HK-2 (cell line): ENCODE measurements at regions not wholly inside any gene's neighbourhood (a gene's known extent, or its start where the extent isn't known, plus 50 kb on each side); places are given as distances from the start of the nearest gene placed in this dataset.

Source experiments
- DNase-seq: peaks from one replicate; pipeline ENCODE4 v3.0.0-alpha.2; 2018; ENCODE audit not compliant: unreplicated experiment

DNA sequence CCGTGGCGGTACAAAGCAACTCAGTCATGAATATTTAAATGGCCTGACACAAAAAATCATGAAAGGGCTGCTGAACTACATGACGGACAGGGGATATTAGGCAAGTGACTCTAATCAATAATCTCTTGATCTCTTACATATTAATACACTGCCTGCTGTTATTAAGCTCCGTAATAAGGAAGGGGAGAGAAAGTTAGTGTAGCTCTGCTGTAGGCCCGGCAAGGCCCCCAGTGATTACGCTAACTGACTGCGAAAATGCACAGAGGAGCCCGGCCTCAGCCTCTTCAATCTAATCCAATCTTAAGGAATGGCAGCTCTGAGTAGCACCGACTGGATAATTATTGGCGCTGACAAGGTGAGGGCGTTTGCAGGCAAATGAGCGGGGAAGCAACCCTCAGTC is 583.5 kb upstream of the MKI67 start:
- DNase-seq, result no peak

DNA sequence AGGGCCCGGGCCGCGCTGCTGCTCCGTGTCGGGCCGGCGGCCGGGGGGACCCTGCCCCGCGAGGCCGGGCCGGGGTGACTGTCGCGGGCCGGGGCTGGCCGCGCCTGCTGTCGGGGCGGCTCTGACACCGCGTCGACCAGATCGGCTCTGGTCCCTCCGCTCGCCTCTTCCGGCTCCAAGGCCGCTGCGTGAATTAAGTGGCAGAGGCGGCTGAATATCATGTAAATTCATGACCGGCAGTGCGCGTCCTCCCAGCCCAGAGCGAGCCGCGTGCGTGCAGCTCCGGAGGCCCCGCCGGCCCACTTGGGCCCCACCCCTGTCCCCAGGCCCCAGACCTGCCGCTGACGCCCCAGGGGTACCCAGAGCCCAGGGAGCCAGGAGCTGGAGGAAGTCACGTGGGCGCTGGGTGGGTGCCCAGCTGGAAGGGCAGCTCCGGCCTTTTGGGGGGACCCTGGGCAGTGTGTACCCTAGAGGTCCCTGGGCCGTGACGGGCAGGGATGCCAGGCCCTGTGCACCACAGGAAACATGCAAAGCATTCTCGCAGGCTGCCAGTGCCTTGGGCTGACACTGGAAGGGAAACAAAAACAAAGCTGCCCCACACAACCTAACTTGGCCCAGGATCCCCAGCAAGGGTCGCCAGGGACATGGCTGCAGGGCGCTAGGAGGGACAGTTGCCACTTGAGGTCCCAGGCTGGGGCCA is 584.0 kb upstream of the MKI67 start:
- DNase-seq, result no peak

DNA sequence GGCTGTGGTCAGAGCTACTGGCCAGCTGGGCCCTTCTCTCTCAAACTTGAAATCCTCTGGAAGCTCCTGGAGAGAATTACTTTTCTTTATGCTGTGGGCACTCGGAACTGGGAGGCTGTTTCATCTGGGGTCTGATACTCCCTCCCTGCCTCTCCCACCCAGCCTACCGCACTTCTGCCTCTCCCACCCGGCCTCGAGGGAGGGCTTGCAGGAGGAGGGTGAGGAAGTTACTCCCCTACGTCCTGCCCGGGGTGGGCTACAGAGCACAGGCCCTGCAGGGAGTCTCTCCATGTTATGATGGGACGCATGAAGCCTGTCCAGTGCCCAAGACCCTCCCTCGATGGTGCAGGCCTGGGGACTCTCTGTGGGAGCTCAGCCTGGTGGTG is 584.6 kb upstream of the MKI67 start:
- no peak for DNase-seq

DNA sequence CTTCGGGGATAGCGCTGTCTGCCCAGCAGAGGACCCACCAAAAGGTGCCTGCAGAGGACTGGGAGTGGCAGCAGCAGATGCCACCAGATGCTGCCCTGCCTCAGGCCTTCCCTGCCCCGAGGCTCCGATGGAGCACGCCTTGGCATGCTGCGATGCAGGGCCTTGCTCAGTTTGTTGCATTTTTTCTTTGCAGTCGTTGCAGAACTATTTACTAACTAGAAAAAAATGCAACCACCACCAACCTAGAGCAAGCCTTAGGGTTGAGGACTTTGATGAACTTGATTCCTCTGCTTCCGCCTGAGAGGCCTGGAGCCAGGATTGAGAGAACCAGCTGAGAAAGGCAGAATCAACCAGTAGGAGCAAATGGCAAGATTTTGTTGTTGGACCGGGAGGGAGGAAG is 585.6 kb upstream of the MKI67 start:
- no peak for DNase-seq

DNA sequence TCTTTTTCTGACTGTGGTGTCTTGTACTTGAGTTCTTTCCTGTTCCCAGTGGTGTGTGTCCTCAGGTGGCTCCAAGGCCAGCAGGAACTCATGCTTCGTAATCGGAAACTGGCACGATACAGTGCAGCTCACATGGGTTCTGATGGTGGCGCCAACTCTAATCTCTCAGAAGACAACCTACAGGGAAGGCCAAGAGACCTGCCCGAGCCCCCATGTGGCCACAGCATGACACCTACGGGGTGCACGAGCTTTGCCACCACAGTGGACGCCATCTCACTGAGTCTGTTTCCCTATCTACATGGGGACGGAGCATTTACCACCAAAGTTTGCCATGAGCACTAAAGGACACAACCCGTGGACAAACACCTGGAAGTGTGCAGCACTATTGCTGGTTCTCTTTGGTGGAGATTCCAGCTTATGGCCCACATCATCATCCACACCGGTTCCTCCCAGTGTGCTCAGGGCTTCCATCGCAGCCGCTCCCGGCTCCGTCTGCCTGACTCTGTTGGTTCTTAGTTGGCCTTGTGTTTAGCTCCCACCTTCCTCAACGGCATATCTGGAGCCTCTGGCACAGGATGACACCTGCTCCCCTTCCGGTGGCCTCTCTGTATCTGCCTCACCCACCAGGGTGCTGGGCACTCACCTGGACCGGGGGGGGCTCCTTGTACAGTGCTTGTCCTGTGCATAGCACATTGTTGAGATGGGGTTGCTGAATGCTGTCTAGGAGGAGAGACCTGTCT is 586.6 kb upstream of the MKI67 start:
- no peak for DNase-seq

- no peak for DNase-seq
Observed at GRCh38 chr10:128713471-128713870, 587.2 kb upstream of the MKI67 start.

DNA sequence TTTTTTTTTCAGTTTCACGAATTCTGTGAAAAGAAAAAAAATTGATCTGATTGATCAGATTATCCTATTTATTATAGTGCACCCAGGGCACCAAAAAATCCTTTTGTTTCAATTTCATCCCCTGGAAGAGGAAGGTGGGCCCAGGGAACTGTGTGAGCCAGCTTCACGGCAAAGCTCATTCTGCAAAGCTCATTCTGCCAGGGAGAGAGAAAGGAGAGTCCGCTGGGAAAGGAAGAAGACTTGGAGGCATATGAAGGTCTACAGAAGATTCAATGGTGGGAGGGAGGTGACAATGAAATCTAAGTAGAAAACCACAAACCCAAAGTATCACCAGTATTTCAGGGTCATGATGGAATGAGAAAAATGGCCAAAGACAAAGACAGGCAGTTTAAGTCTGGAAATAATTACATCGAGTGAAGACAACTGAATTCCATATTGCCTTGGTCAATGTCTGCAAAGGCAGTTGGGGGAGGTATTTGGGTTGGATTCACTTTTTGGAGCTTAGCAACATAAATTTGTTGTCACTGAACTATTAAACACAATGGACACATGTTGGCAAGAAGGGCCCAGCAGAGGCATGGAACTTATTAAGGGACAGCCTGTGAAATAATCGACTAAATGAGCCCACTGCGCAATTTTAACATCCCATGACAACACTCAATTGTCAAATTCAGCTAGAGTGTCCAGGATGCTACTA is 587.8 kb upstream of the MKI67 start:
- no peak for DNase-seq

DNA sequence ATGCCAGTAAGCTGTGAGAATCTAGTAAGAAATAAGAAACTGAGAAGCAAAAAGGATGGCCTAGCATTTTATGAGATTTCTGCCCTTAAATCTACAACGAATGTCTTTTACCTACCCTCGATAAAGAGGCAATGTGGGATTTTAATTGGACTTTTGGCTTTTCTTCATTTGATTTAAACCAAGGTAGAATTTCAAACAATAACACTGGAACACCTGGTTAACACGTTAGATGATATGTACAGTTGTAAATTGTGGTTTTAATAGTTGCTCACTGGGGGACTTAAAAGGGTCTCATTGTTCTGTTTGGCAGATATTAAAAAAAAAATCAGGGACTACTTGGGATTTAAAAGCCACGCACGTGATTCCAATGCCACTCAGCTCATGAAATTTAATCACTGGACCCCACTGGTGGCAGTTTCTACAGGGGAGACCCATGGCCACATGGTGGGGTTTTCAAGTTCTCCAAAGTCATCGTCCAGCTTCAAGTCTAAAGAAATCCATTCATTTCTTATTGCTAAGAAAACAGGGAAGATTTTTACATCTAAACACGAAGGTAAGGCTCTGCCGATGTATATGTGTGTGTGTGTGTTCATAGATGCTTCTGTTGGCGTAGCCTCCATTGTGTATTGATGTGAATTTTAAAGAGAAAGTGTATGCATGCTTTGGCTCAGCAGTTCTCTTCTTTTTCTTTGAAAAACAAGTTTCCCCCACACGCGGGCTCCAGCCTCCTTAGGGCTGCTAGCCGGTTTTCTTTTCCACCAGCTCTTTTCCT is 588.6 kb upstream of the MKI67 start:
- no peak for DNase-seq

DNA sequence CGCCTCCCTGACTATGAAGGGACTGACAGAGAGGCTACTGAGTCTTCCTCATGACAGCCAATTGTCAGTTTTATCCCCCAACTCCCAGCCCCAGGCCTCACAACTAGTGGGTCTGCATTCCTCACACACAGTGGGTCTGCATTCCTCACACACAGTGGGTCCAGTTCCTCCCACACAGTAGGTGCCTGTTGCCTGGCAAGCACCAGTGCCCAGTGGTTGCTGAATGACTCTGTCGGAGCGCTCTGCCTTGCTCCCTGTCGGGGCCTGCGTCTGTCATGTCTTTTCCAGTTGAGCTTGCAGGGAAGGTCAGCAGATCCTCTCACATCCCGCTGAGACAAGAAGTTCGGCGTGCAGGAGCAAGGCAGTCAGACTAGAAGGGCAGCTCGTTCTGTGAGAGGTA is 590.0 kb upstream of the MKI67 start:
- no peak for DNase-seq

DNA sequence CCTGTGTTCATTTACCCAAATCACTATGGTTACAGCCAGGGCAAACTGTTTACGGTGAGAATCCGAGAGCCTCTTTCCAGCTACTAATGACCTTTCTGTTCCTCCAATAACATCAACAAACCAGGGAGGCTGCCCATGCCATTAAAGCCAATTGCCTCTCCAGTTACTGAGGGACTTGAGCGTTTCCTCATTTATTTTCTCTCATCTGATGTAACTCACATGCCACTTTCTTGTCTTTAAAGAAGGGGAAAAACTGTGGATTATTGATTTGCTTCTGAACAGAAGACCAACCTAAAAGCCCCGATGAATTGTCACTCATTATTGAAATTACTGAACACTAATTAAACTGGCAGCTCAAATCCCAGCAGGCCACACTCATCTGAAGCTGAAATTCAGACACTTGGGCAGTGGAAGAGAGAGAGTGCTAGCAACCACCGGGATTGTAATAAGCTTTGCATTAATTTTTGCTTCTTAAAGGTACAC is 595.8 kb upstream of the MKI67 start:
- DNase-seq, result no peak

GRCh38 chr10:128722947-128723346 is 596.7 kb upstream of the MKI67 start:
- DNase-seq, result no peak

- DNase-seq, result no peak
Observed at GRCh38 chr10:128723631-128724205, 597.5 kb upstream of the MKI67 start.

- DNase-seq, result no peak
Observed at GRCh38 chr10:128725531-128725930, 599.3 kb upstream of the MKI67 start.

- no peak for DNase-seq
Observed at GRCh38 chr10:128727114-128727513, 600.9 kb upstream of the MKI67 start.

DNA sequence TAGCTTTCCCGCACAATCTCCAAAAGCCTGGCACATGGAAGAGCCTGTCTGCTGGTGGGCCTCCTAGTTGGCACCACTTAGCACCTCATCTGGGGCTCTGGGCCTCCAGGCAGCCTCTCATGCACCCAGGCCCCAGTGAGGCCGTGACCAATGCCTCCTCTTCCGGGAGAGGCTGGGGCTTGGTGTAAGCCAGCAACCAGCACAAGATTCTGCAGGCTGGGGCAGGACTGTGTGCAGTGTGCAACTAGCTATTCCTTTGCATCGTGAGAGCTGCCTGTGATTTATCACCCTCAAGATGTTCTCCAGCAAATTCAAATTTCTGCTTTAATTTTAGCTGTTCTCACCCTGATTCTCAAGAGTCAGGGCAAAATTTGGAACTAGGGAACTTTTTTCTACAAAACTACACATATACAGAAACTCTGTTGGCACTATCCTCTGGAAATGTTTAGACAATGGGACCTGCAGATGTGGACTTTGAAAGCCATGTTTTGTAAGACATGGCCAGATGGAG is 603.7 kb upstream of the MKI67 start:
- no peak for DNase-seq

DNA sequence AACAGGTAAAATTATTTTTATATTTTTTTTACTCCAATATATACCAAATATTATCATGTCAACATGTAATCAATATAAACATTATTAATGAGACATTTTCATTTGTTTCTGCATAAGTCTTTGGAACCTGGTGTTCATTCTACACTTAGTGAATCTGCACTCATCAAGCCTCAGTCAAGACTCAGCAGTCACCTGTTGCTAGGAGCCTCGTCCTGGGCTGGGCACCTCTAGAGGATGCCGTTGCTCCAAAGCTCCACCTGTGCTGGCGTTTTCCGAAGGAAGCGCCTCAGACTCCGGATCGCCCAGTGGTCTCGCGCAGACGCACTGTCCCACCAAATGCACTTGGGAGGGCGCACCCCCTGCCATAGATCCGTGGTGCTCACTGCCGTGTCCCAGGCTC is 604.7 kb upstream of the MKI67 start:
- no peak for DNase-seq

- no peak for DNase-seq
Observed at GRCh38 chr10:128734161-128734560, 607.9 kb upstream of the MKI67 start.

DNA sequence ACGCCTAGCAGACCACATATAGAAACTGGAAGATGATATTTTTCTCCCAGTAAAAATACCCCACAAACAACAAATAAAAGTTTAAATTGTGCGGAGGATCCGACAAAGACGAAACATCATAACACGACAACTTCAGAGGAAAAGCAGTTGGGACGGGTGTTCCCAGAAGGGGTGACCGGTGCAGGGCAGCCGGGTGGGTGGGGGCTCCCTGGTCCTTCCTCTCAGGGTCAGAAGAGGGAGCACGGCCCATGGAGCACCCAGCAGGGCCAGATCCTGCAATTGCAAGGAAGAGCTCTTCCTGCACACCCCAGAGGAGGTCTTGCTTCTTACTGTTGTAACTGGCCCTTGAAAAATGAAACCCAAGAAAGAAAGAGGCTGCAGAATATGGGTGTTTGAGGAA is 608.5 kb upstream of the MKI67 start:
- DNase-seq, result no peak

DNA sequence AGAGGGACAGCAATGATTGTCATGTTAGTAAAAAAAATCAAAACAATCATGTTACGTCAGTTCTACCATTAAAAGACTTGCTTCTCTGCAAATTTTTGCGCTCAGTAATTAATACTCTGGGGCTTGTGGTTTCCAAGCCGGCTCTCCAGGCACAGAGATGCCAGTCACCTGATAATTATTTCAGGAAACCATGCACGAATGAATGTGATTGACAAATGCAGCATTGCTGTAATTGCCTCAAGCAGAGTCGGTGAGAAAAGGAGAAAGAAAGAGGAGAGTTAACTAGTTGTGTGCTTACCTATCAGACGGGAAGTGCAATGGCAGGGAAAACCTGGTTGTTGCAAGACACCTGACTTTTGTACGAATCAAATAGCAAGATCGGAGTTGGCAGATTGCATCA is 609.8 kb upstream of the MKI67 start:
- no peak for DNase-seq

- DNase-seq, result no peak
Observed at GRCh38 chr10:128738386-128738915, 612.2 kb upstream of the MKI67 start.

DNA sequence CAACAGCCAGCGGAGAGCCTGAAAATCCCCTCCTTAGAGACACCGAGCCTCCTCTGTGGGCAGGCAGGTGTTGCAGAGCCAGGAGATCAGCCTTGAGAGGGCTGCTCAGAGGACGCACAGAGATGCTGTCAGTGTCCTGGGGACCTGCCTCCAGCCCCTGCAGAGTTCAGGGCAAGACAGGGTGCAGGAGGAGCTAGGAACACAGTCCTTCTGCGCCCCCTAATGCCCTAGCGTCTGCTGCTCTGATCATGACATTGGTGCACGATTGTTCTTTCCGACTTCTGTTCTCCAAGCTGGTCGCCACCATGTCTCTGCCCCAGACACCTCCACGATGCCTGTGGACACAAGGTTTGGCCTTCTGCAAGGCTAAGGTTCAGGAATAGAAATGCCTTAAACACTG is 613.7 kb upstream of the MKI67 start:
- no peak for DNase-seq
